Tibial artery (tissue), 4 donors: ENCODE measurements at regions not wholly inside any gene's neighbourhood (a gene's known extent, or its start where the extent isn't known, plus 50 kb on each side); places are given as distances from the start of the nearest gene placed in this dataset.

ENCODE experiments used
- DNase-seq, 2 donors: peaks; one replicate each; pipeline ENCODE4 v3.0.0-alpha.2; 2019
- H3K27ac ChIP-seq, 2 donors: fragments of 200-600 bp; sonication (generic) in 1 of 2; 1 replicate in 1 of 2; 2 replicates in 1 of 2; pipeline ENCODE4 v1.5.1; 2018 to 2019; ENCODE audit warnings: mild to moderate bottlenecking in 1 of 2
- H3K27me3 ChIP-seq, 2 donors: fragments of 200-600 bp; sonication (generic) in 1 of 2; one replicate each; pipeline versions ENCODE4 v1.5.1 to v1.6.0; 2016 to 2019
- H3K36me3 ChIP-seq, 3 donors: fragments of 200-600 bp; sonication (generic) in 2 of 3; one replicate each; pipeline ENCODE4 v1.5.1; 2016 to 2019; ENCODE audit warnings: mild to moderate bottlenecking in 2 of 3
- H3K4me1 ChIP-seq, 4 donors: fragments of 200-600 bp; sonication (generic) in 2 of 4; 1 replicate in 3 of 4; 2 replicates in 1 of 4; pipeline ENCODE4 v1.5.1; 2016 to 2019
- H3K4me3 ChIP-seq, 2 donors: fragments of 200-600 bp; sonication (generic) in 1 of 2; 1 replicate in 1 of 2; 2 replicates in 1 of 2; pipeline ENCODE4 v1.5.1; 2018 to 2019; ENCODE audit warnings: mild to moderate bottlenecking in 2 of 2
- H3K9me3 ChIP-seq, 3 donors: fragments of 200-600 bp; sonication (generic) in 1 of 3; one replicate each; pipeline ENCODE4 v1.5.1; 2016 to 2019
- intact Hi-C: fragments of 100-400 bp; cut with DNase I; formaldehyde crosslinking; loops from one replicate; pipeline ENCODE4 v1.15.0; 2023; ENCODE audit warnings: low total_unique reads
- TF ChIP-seq, protein P1 (sequence below), 2 experiments: fragments of 200-600 bp in 1 of 2; fragments of 450-650 bp in 1 of 2; IDR thresholded peaks; one replicate each; pipeline ENCODE4 v1.5.1; 2017 to 2019; ENCODE audit warnings: antibody characterized with exemption in 2 of 2, mild to moderate bottlenecking in 1 of 2, moderate library complexity in 1 of 2

DNA sequence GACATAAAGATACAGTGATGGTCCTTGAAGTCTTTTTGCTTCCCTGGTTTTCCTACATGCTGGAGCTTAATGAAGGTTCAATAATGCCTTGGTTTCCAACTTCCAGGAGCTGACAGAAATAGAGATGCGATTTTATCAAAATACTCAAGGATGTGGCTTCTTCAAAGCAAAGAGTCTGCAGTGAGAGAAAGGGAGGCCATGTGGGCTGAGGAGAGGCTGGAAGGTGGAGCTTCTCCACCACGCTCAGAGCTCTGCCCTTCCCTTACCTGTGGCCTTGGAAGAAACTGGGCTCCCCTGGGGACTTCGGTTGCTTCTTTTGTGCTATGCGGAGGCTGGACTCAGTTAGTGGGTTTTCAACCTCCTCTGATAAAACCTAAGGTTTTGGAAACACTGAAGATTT is 175.0 kb upstream of the APCDD1 start:
- H3K27ac ChIP-seq: no peak overlapping the region
- H3K36me3 ChIP-seq: no peaks in the 10 kb centered on the region
- intact Hi-C loops: no loop called here
- H3K27me3 ChIP-seq: no peaks in the 10 kb centered on the region
- no peaks in the 10 kb centered on the region for H3K9me3 ChIP-seq
- no peak overlapping the region for H3K4me3 ChIP-seq
- H3K4me1 ChIP-seq: no peaks in the 10 kb centered on the region
- TF ChIP-seq, protein P1, sequence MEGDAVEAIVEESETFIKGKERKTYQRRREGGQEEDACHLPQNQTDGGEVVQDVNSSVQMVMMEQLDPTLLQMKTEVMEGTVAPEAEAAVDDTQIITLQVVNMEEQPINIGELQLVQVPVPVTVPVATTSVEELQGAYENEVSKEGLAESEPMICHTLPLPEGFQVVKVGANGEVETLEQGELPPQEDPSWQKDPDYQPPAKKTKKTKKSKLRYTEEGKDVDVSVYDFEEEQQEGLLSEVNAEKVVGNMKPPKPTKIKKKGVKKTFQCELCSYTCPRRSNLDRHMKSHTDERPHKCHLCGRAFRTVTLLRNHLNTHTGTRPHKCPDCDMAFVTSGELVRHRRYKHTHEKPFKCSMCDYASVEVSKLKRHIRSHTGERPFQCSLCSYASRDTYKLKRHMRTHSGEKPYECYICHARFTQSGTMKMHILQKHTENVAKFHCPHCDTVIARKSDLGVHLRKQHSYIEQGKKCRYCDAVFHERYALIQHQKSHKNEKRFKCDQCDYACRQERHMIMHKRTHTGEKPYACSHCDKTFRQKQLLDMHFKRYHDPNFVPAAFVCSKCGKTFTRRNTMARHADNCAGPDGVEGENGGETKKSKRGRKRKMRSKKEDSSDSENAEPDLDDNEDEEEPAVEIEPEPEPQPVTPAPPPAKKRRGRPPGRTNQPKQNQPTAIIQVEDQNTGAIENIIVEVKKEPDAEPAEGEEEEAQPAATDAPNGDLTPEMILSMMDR (IDR thresholded peaks at IDR 0.05): no peak
- no peak for DNase-seq

GRCh38 chr18:10279905-10280644 is 174.4 kb upstream of the APCDD1 start:
- Histone ChIP-seq H3K9me3 (no peaks in the 10 kb centered on the region), H3K27me3 (no peaks in the 10 kb centered on the region), H3K4me1 (no peaks in the 10 kb centered on the region), H3K4me3 (no peak overlapping the region), H3K36me3 (no peaks in the 10 kb centered on the region), H3K27ac (no peak overlapping the region)
- intact Hi-C loops: no loop called here
- TF ChIP-seq, protein P1 (IDR thresholded peaks at IDR 0.05): no peak
- no peak for DNase-seq

- intact Hi-C loops: no loop called here
- TF ChIP-seq, protein P1 (IDR thresholded peaks at IDR 0.05): no peak
- H3K27ac ChIP-seq: no peak overlapping the region
- peaks cover 0 to 7% (median 0%) of the 10 kb centered on the region in 3 donors for H3K9me3 ChIP-seq
- no peak overlapping the region for H3K4me3 ChIP-seq
- no peaks in the 10 kb centered on the region for H3K4me1 ChIP-seq
- H3K36me3 ChIP-seq: no peaks in the 10 kb centered on the region
- no peaks in the 10 kb centered on the region for H3K27me3 ChIP-seq
- DNase-seq: no peak
Measured at GRCh38 chr18:10284540-10285282, 169.7 kb upstream of the APCDD1 start.

- TF ChIP-seq, protein P1 (IDR thresholded peaks at IDR 0.05): no peak
- Histone ChIP-seq H3K4me3 (no peak overlapping the region), H3K36me3 (no peaks in the 10 kb centered on the region), H3K27ac (no peak overlapping the region), H3K4me1 (no peaks in the 10 kb centered on the region), H3K27me3 (no peaks in the 10 kb centered on the region), H3K9me3 (peaks cover 0 to 7% (median 0%) of the 10 kb centered on the region in 3 donors)
- intact Hi-C loops: no loop called here
- DNase-seq: no peak
Measured at GRCh38 chr18:10285283-10285640, 169.2 kb upstream of the APCDD1 start.

- intact Hi-C loops: no loop called here
- no peaks in the 10 kb centered on the region for H3K27me3 ChIP-seq
- H3K9me3 ChIP-seq: peaks cover 0 to 7% (median 0%) of the 10 kb centered on the region in 3 donors
- H3K4me1 ChIP-seq: no peaks in the 10 kb centered on the region
- no peak overlapping the region for H3K27ac ChIP-seq
- no peak for DNase-seq
- no peak overlapping the region for H3K4me3 ChIP-seq
- H3K36me3 ChIP-seq: no peaks in the 10 kb centered on the region
- TF ChIP-seq, protein P1 (IDR thresholded peaks at IDR 0.05): no peak
Measured at GRCh38 chr18:10286580-10287150, 167.8 kb upstream of the APCDD1 start.
